ENCODE measurements at regions not wholly inside any gene's neighbourhood (a gene's known extent, or its start where the extent isn't known, plus 50 kb on each side); places are given as distances from the start of the nearest gene placed in this dataset.
"Not testable (repeated sequence)": the region's sequence is repeated elsewhere in the genome, so short reads cannot be mapped to it uniquely, and the experiment has no call there.

- no peak for DNase-seq (ENCODE audit: low spot score)
Observed at GRCh38 chr4:42205541-42205940, 53.1 kb upstream of the BEND4 start.

DNA sequence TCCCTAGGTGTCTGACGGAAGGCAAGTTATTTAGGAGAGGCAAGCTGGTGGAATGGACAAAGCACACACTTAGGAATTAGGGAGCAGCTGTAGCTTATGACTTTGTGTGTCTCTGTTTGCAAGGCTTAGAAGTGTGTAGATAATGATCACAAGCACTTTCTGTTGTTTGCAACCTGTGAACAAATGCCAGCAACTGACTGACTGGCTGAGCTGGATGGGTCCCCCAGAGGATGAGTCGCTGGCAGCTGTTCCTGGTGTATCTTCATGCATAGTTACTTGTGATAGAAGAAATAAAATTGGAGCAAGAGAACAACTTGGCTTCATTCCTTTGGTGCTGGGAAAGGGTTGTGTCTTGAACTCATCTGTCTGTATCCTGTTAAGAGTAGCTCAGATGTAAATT, 64.2 kb upstream of the BEND4 start:
- no peak for DNase-seq (ENCODE audit: low spot score)

DNA sequence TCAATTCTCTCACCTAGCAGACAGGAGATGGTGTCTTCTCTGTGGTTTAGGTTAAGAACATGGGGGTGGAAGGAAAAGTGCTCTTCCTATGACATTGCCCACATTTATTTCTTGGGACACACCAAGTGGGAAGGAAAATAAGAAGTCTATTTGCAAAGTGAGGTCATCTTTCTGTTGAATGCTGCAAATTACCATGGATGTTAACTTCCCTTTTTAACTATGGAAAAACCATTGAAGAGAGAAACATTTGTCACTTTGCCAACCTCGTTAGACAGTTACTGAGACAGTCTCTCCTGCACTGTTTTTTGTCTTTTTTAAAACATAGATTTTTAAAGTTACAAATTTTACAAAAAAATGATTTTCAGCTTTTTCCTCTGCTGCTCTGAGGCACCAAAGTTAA, 72.8 kb upstream of the BEND4 start:
- no peak for DNase-seq (ENCODE audit: low spot score)

DNA sequence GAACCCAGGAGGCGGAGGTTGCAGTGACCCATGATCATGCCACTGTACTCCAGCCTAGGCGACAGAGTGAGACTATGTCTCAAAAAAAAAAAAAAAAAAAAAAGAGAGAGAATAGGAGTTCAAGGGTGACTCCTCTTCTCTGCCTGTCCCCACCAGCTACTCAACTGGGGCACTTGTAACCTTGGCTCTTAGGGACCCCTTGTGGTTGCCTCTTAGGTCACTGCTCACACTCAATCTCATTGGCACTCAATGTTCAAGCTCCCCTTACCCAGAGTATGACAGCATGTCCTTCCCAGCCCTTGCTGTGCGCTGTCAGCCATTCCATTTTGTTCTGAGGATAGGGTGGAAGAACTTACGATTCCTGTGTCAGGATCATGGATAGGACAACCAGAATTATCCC, 82.4 kb upstream of the BEND4 start:
- no peak for DNase-seq (ENCODE audit: low spot score)

GRCh38 chr4:42235304-42236021, 83.0 kb upstream of the BEND4 start:
- no peak for DNase-seq (ENCODE audit: low spot score)

GRCh38 chr4:42237010-42237409, 84.6 kb upstream of the BEND4 start:
- no peak for DNase-seq (ENCODE audit: low spot score)

GRCh38 chr4:42237451-42237850, 85.0 kb upstream of the BEND4 start:
- no peak for DNase-seq (ENCODE audit: low spot score)

GRCh38 chr4:42248972-42249371, 96.5 kb upstream of the BEND4 start:
- no peak for DNase-seq (ENCODE audit: low spot score)

GRCh38 chr4:42252315-42252714, 99.9 kb upstream of the BEND4 start:
- DNase-seq (ENCODE audit: low spot score) = no peak

DNA sequence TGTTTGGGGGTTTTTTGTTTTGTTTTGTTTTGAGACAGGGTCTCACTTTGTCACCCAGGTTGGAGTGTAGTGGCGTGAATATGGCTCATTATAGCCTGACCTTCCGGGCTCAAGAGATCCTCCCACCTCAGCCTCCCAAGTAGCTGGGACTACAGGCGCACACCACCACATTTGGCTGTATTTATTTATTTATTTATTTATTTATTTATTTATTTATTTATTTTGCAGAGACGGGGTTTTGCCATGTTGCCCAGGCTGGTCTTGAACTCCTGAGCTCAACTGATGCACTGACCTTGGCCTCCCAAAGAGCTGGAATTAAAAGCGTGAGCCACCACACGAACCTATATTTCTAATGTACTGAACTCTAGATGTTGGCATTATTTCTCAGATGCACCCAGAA, 105.2 kb upstream of the BEND4 start:
- not testable (repeated sequence) for DNase-seq (ENCODE audit: low spot score)

- no peak for DNase-seq (ENCODE audit: low spot score)
Observed at GRCh38 chr4:42262701-42263490, 110.4 kb upstream of the BEND4 start.

- DNase-seq (ENCODE audit: low spot score) = no peak
Observed at GRCh38 chr4:42265782-42266602, 113.5 kb upstream of the BEND4 start.

DNA sequence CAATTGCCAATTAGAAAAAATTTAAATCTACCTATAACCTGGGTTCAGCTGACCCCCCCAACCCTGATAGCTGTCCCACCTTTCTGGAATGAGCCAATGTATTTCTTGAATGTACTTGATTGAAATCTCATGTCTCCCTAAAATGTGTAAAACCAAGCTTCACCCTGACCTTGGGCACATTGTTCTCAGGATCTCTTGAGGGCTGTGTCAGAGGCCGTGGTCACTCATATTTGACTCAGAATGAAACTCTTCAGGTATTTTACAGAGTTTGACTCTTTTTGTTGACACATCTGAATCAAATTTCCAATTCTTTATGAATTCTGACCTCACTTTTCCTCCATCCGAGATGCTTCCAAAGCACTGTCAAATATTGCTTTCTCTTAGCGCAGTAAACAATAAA, 115.3 kb upstream of the BEND4 start:
- no peak for DNase-seq (ENCODE audit: low spot score)

DNA sequence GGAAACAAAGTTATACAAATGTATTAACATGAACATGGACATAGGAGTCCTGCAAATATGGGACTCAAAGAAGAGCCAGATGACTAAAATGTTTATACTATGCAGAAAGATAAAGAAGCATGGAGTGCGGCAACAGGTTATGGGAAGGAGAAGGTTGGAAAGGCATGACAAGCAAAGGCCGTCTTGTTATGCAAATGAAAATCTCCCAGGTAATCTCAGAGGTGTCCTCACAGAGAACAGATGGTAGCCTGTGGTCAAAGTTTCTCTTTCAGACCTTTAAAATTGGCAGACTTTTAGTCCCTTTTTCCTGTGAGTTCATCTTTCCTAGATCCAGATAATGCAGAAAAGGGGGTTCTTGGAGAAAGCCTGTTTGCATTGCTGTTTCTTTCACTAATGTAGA, 116.4 kb upstream of the BEND4 start:
- no peak for DNase-seq (ENCODE audit: low spot score)

GRCh38 chr4:42271096-42271495, 118.6 kb upstream of the BEND4 start:
- no peak for DNase-seq (ENCODE audit: low spot score)

GRCh38 chr4:42277291-42277690, 120.0 kb upstream of the SHISA3 start:
- DNase-seq (ENCODE audit: low spot score) = no peak

DNA sequence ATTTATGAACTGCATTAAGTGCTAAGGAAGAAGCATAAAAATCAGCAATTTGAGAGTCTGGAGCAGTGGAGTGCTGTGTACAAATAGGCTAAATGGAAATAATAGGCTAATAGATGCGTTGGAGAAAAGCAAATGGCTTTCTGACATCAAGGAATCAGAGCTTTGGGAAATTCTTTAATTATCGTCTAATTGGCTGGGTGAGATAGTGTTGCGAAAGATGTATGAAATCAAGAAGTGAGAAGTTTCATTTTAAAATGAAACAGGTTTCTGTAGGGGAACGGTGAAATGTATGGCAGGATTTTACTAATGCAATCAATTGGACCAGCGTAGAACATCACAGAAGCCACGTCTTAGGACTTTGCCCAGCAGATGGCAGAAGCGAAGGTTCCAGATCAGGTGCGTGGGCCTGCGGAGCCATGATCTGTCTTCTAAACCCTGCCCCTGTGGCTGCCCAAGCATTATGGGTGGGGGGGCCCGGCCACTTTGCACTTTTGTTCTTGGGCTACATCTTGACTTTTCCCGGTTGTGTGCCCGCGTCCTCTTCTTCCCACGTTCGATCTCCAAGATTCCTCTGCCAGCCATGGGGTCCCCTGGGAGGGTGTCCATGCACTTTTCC, 118.5 kb upstream of the SHISA3 start:
- no peak for DNase-seq (ENCODE audit: low spot score)

DNA sequence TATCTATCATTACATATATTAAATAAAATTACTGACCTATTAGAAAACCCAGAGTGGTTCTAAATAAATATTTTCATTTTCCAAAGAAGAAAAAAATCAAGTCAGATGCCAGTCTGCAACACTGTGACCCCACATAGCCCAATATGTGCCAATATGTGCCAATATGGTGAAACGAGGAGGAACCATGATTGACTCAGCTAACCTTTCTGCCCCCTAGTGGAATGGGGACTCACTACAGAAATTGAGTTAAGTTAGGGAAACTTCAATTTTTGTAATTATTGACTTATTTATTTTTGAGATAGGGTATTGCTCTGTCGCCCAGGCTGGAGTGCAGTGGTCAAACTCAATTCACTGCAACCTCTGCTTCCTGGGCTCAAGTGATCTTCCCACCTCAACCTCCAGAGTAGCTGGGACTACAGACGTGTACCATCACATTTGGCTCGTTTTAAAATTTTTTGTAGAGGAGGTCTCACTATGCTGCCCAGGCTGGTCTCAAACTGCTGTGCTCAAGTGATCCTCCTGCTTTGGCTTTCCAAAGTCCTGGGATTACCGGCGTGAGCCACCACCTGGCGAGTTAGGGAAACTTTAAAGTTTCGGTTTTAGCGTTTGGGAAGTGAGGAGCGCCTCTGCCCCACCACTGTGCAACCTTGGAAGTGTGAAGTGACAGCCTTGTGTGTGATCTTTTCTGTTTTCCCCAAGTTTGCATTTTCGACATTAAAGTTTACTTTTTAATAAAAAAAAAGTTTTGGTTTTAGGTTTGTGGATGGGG, 116.8 kb upstream of the SHISA3 start:
- DNase-seq (ENCODE audit: low spot score) = no peak

GRCh38 chr4:42281324-42282020, 115.8 kb upstream of the SHISA3 start:
- no peak for DNase-seq (ENCODE audit: low spot score)

DNA sequence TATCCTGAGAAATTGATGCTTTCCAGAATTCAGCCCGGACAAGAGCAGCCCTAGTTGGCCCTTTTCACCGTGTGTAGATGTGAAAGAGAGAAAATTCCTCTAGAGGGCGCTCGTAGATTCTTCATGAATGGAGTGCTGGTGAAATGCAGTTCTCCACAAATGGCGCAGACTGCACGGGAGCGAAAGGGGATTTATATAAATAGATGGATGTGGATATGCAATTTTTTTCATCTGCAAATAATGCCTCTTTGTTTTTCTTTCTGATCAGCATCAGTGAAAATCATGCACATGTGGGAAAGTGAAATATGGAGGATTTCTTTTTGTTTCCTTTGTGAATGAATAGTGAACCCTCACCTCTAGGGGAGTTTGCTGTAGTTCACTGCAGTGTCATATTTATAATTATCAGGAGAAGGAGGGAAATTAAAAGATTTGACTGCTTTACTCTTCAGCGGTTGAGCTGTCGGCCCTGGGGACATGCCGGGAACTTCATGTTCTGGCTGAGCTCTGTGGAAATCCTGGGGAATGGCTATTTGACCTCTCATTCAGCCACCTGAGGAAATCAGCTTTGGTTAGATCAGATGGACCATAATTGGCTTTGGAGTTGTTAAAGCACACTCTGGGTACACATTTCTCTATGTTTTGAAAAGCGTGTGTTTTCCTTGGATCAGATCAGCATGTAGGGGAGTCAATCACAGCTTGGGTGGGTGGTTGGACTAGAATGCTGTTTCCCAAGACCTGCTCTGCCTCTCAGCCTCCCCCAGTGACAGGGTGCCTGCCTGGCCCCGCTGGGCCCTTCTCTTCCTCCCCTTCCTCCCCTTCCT, 115.0 kb upstream of the SHISA3 start:
- DNase-seq (ENCODE audit: low spot score) = peak; percentile 49

Data from CD4-positive, alpha-beta T cell treated with Interleukin-2 at 100 ng/mL for 4 hours (primary cell).